GM13976 (cell line): ENCODE measurements at regions not wholly inside any gene's neighbourhood (a gene's known extent, or its start where the extent isn't known, plus 50 kb on each side); places are given as distances from the start of the nearest gene placed in this dataset.
"Not testable (repeated sequence)": the region's sequence is repeated elsewhere in the genome, so short reads cannot be mapped to it uniquely, and the experiment has no call there.

Experiments used
- DNase-seq: peaks from one replicate; pipeline ENCODE4 v3.0.0; 2012; ENCODE audit warnings: low spot score
- CTCF ChIP-seq: IDR thresholded peaks from 2 replicates; pipeline ENCODE4 v1.5.1; 2012; ENCODE audit warnings: borderline replicate concordance, mild to moderate bottlenecking; ENCODE audit not compliant: insufficient read depth; ENCODE audit errors: extremely low read depth, missing control alignments, control extremely low read depth
- in situ Hi-C: fragments of 300-500 bp; cut with MboI; formaldehyde crosslinking; loops from one replicate; pipeline ENCODE4 v1.12.0; 2022; ENCODE audit warnings: low sequenced_read_pairs, mixed read lengths, inconsistent platforms; ENCODE audit not compliant: unreplicated experiment

GRCh38 chr3:112699436-112699978 lies 58.6 kb upstream of the CCDC80 start:
- TF ChIP-seq CTCF: no peak
- no peak for DNase-seq
- in situ Hi-C loops: no loop called here

GRCh38 chr3:112698442-112698841 lies 57.5 kb upstream of the CCDC80 start:
- in situ Hi-C loops, DNase-seq: not testable (repeated sequence)

GRCh38 chr3:112696244-112696643 lies 55.3 kb upstream of the CCDC80 start:
- in situ Hi-C loops, DNase-seq: not testable (repeated sequence)

- DNase-seq, in situ Hi-C loops: not testable (repeated sequence)
Observed at GRCh38 chr3:112695377-112696108, 54.6 kb upstream of the CCDC80 start.

GRCh38 chr3:112694906-112695305 lies 54.0 kb upstream of the CCDC80 start:
- DNase-seq, in situ Hi-C loops: not testable (repeated sequence)

GRCh38 chr3:112693186-112693585 lies 52.2 kb upstream of the CCDC80 start:
- in situ Hi-C loops: no loop called here
- TF ChIP-seq CTCF: no peak

More at GRCh38 chr3:112693186-112693585, 52.2 kb upstream of the CCDC80 start:
- DNase-seq: no peak
